Nephron progenitor cell (in vitro differentiated cells): ENCODE measurements at regions not wholly inside any gene's neighbourhood (a gene's known extent, or its start where the extent isn't known, plus 50 kb on each side); places are given as distances from the start of the nearest gene placed in this dataset.

ENCODE experiments used
- DNase-seq: peaks from one replicate; pipeline ENCODE4 v3.0.0; 2021
- H3K27ac Mint-ChIP-seq: 2 replicates; pipeline ENCODE4 v1.8.0; 2021; ENCODE audit warnings: mild to moderate bottlenecking, moderate library complexity, mixed read lengths
- H3K27me3 Mint-ChIP-seq: 2 replicates; pipeline ENCODE4 v1.8.0; 2021; ENCODE audit warnings: mild to moderate bottlenecking, low read depth, mixed read lengths; ENCODE audit not compliant: poor library complexity
- H3K36me3 Mint-ChIP-seq: 2 replicates; pipeline ENCODE4 v1.8.0; 2021; ENCODE audit warnings: low read depth, mixed read lengths
- H3K4me1 Mint-ChIP-seq: 2 replicates; pipeline ENCODE4 v1.8.0; 2021; ENCODE audit warnings: mixed read lengths
- H3K4me3 Mint-ChIP-seq: 2 replicates; pipeline ENCODE4 v1.8.0; 2021; ENCODE audit warnings: mild to moderate bottlenecking, moderate library complexity, mixed read lengths
- H3K9me3 Mint-ChIP-seq: 2 replicates; pipeline ENCODE4 v1.8.0; 2021; ENCODE audit warnings: mild to moderate bottlenecking, moderate library complexity, mixed read lengths
- CTCF ChIP-seq: fragments of 200-600 bp; sonication (generic); IDR thresholded peaks from 2 replicates; pipeline ENCODE4 v1.5.0; 2021; ENCODE audit warnings: antibody characterized with exemption

DNA sequence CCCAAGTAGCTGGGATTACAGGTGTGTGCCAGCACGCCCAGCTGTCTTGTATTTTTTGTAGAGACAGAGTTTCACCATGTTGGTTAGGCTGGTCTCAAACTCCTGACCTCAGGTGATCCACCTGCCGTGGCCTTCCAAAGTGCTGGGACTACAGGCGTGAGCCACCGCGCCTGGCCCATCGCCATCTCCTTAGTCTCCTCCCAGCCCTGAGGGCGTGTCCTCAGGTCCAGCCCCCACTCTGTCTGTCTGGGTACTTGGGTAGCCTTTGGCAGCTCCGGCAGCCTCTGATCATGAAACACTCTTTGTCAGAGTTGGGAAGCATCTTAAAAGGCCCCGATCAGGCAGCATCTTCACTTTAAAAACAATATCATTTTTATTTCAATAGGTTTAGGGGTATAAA, 90.3 kb upstream of the DISP3 start:
- Mint-ChIP-seq H3K36me3 (no peaks in the 10 kb centered on the region), H3K4me3 (no peak overlapping the region), H3K9me3 (no peaks in the 10 kb centered on the region), H3K27ac (no peak overlapping the region), H3K4me1 (peaks cover 34% of the 10 kb centered on the region), H3K27me3 (peaks cover 39% of the 10 kb centered on the region)
- DNase-seq, result no peak
- TF ChIP-seq CTCF, result no peak

GRCh38 chr1:11391327-11391726, 87.6 kb upstream of the DISP3 start:
- no peak for TF ChIP-seq CTCF
- Mint-ChIP-seq H3K27ac (no peak overlapping the region), H3K4me3 (no peak overlapping the region), H3K36me3 (no peaks in the 10 kb centered on the region), H3K9me3 (no peaks in the 10 kb centered on the region), H3K27me3 (peaks cover 37% of the 10 kb centered on the region), H3K4me1 (peaks cover 33% of the 10 kb centered on the region)
- no peak for DNase-seq

DNA sequence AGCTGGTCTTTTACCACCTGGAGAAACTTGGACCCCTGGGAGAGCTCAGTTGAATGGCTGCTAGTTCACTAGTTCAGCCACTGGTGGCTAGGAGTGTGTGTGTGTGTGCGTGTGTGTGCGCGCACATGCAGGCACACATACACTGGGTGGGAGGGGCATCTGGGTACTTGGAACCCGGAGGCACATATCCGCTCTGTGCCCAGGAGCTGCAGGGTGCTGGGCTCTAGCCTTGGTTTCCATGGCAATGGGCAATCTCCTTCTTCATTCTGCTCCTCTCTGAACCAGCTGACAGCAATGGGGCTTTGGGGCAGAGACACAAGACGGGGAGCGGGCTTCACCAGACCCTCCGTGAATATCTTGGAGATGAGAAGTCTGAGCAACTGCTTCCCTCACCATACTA, 87.1 kb upstream of the DISP3 start:
- no peak overlapping the region for H3K4me3 Mint-ChIP-seq
- H3K27me3 Mint-ChIP-seq, result peaks cover 36% of the 10 kb centered on the region
- H3K4me1 Mint-ChIP-seq, result peaks cover 38% of the 10 kb centered on the region
- no peak for DNase-seq
- no peak overlapping the region for H3K27ac Mint-ChIP-seq
- no peak for TF ChIP-seq CTCF
- no peaks in the 10 kb centered on the region for H3K9me3 Mint-ChIP-seq
- H3K36me3 Mint-ChIP-seq, result no peaks in the 10 kb centered on the region

- peaks cover 18% of the 10 kb centered on the region for H3K27me3 Mint-ChIP-seq
- peaks cover 32% of the 10 kb centered on the region for H3K4me1 Mint-ChIP-seq
- H3K27ac Mint-ChIP-seq, result no peak overlapping the region
- no peak for TF ChIP-seq CTCF
- DNase-seq, result no peak
- no peaks in the 10 kb centered on the region for H3K9me3 Mint-ChIP-seq
- H3K4me3 Mint-ChIP-seq, result no peak overlapping the region
- no peaks in the 10 kb centered on the region for H3K36me3 Mint-ChIP-seq
Measured at GRCh38 chr1:11394592-11395245, 84.2 kb upstream of the DISP3 start.

GRCh38 chr1:11395616-11396015, 83.3 kb upstream of the DISP3 start:
- Mint-ChIP-seq H3K9me3 (no peaks in the 10 kb centered on the region), H3K27ac (no peak overlapping the region), H3K27me3 (peaks cover 18% of the 10 kb centered on the region), H3K36me3 (no peaks in the 10 kb centered on the region), H3K4me3 (no peak overlapping the region), H3K4me1 (peaks cover 41% of the 10 kb centered on the region)
- TF ChIP-seq CTCF, result no peak
- DNase-seq, result no peak

GRCh38 chr1:11397151-11397901, 81.6 kb upstream of the DISP3 start:
- DNase-seq, result no peak
- H3K9me3 Mint-ChIP-seq, result peaks cover 1% of the 10 kb centered on the region
- H3K36me3 Mint-ChIP-seq, result no peaks in the 10 kb centered on the region
- no peak for TF ChIP-seq CTCF
- H3K4me3 Mint-ChIP-seq, result no peak overlapping the region
- peaks cover 43% of the 10 kb centered on the region for H3K4me1 Mint-ChIP-seq
- H3K27ac Mint-ChIP-seq, result peak overlapping the region; percentile 15
- peaks cover 11% of the 10 kb centered on the region for H3K27me3 Mint-ChIP-seq
